ENCODE measurements at regions not wholly inside any gene's neighbourhood (a gene's known extent, or its start where the extent isn't known, plus 50 kb on each side); places are given as distances from the start of the nearest gene placed in this dataset.

DNA sequence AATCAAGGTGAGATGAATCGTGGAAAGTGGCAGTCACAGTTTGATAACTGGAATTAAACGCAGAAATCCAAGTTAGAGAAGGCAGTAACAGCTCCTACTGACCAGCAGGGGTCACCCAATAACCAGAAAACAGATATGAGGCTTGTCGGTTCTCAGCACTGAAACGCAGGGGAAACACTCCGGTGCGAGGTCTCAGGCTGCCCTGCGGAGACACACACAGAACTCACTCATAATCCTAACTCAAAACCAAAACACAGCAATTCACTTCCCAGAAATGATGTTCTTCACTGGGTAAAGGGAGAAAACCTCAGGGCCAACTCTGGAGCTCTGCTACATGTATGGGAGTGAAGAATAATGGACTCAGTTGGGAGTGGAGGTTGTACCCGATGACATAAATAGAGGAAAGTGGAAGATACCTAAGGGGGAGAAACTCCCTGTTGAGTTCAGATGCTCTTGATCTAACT, 384.4 kb downstream of the RAPGEF2 start:
- 6 to 10% (median 6%) methylated on average over 8 of the region's 8 CpGs for WGBS, 3 donors
- peak in 1 of 5 donors; percentile 25 for DNase-seq
- no peaks in the 10 kb centered on the region for H3K27me3 ChIP-seq
- intact Hi-C loops (cut with DNase I): no loop called here
- H3K4me3 ChIP-seq: no peak overlapping the region
- TF ChIP-seq POLR2A (IDR thresholded peaks at IDR 0.05): no peak
- TF ChIP-seq, protein P1, sequence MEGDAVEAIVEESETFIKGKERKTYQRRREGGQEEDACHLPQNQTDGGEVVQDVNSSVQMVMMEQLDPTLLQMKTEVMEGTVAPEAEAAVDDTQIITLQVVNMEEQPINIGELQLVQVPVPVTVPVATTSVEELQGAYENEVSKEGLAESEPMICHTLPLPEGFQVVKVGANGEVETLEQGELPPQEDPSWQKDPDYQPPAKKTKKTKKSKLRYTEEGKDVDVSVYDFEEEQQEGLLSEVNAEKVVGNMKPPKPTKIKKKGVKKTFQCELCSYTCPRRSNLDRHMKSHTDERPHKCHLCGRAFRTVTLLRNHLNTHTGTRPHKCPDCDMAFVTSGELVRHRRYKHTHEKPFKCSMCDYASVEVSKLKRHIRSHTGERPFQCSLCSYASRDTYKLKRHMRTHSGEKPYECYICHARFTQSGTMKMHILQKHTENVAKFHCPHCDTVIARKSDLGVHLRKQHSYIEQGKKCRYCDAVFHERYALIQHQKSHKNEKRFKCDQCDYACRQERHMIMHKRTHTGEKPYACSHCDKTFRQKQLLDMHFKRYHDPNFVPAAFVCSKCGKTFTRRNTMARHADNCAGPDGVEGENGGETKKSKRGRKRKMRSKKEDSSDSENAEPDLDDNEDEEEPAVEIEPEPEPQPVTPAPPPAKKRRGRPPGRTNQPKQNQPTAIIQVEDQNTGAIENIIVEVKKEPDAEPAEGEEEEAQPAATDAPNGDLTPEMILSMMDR (IDR thresholded peaks at IDR 0.05): peak in 1 of 3 donors; percentile 33
- H3K4me1 ChIP-seq (ENCODE audit: insufficient read depth): no peaks in the 10 kb centered on the region
- H3K27ac ChIP-seq: no peak overlapping the region
- no peaks in the 10 kb centered on the region for H3K9me3 ChIP-seq
- H3K36me3 ChIP-seq: no peaks in the 10 kb centered on the region

DNA sequence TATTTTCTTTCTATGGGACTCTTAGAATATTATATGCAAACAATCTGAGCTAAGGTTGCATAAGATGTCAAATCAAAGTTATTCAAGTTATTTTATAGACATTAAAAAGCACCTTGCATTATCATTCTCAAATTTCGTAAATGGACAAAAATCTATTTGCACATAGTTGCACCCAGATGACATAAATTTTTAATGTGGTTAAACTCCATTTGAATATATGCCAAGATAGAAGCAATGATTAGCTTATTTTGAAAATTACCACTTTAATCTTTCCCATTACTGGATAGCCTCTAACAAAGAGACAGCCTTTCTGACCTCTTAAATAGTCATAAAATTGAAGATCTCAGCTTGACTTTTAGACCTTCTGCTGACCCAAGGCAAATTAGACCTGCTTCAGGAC, 386.8 kb downstream of the RAPGEF2 start:
- intact Hi-C loops (cut with DNase I): no loop called here
- H3K36me3 ChIP-seq: no peaks in the 10 kb centered on the region
- no peaks in the 10 kb centered on the region for H3K27me3 ChIP-seq
- no peaks in the 10 kb centered on the region for H3K9me3 ChIP-seq
- no peaks in the 10 kb centered on the region for H3K4me1 ChIP-seq (ENCODE audit: insufficient read depth)
- H3K27ac ChIP-seq: no peak overlapping the region
- TF ChIP-seq, protein P1 (IDR thresholded peaks at IDR 0.05): no peak
- TF ChIP-seq POLR2A (IDR thresholded peaks at IDR 0.05) (no peak), EP300 (IDR thresholded peaks at IDR 0.05) (no peak)
- no peak for DNase-seq
- H3K4me3 ChIP-seq: no peak overlapping the region
- WGBS, 3 donors: 56 to 67% (median 62%) methylated on average over 1 of the region's 1 CpG

DNA sequence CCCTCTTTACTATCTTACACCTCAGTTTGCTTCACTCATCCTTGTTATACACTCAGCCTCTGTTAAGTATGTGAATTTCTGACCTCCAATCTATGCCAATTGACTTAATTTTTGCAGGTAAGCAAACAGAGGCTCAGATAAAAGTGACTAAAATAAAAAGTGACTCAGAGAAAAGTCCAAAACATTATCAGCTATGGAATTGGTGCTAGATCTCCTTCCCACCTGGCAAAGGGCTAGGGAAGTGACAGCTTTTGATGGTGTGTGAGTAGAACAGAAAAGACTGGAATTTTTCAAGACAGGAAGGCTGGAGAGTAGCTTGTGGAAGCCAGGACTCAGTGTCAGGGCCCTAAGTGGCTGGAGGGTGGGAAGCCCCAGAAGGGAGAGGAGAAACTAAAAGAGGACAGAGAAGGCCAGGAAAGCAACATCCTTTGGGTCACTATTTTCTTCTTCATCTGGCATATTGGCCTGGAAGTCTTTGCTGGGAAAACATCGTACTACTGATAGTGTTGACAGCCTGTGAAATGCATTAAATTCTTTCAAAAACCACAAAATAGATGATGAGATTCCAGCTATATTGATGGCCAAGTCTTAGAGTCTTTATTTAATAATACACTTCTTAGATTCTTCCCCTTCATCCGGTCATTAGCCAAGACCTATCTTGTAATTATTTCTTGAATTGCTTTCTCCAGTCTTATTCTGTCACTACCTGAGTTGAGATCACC, 392.8 kb downstream of the RAPGEF2 start:
- intact Hi-C loops (cut with DNase I): no loop called here
- H3K4me1 ChIP-seq (ENCODE audit: insufficient read depth): no peaks in the 10 kb centered on the region
- no peaks in the 10 kb centered on the region for H3K36me3 ChIP-seq
- no peak overlapping the region for H3K27ac ChIP-seq
- no peaks in the 10 kb centered on the region for H3K9me3 ChIP-seq
- no peak for TF ChIP-seq POLR2A (IDR thresholded peaks at IDR 0.05)
- TF ChIP-seq, protein P1 (IDR thresholded peaks at IDR 0.05): no peak
- DNase-seq: no peak
- WGBS, 3 donors: 41 to 49% (median 43%) methylated on average over 2 of the region's 2 CpGs
- no peaks in the 10 kb centered on the region for H3K27me3 ChIP-seq
- H3K4me3 ChIP-seq: no peak overlapping the region

DNA sequence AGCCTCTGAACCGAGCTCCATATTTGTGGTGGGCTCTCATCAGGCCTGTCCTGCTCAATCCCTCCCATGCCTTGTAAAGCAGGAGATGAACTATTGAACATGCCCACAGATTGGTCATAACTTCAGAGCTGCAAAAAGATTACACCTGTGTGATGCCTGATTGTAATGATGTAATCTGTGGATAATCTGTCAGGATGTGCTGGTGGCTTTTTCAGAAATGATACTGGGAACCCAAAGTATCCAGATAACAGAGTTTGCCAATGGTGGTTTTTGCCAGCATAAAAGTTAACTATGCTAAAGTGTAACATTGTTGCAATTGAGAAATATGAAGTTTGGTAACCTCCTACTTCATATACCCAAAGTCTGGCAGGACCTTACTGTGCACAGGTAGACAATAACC, 393.4 kb downstream of the RAPGEF2 start:
- no peaks in the 10 kb centered on the region for H3K4me1 ChIP-seq (ENCODE audit: insufficient read depth)
- no peaks in the 10 kb centered on the region for H3K9me3 ChIP-seq
- no peak for DNase-seq
- WGBS, 3 donors: 76 to 85% (median 84%) methylated on average over 1 of the region's 1 CpG
- no peaks in the 10 kb centered on the region for H3K36me3 ChIP-seq
- H3K27ac ChIP-seq: no peak overlapping the region
- TF ChIP-seq, protein P1 (IDR thresholded peaks at IDR 0.05): no peak
- intact Hi-C loops (cut with DNase I): no loop called here
- H3K27me3 ChIP-seq: no peaks in the 10 kb centered on the region
- no peak overlapping the region for H3K4me3 ChIP-seq

All from ovary (tissue), 7 donors.